Immature natural killer cell (primary cell): ENCODE measurements at regions not wholly inside any gene's neighbourhood (a gene's known extent, or its start where the extent isn't known, plus 50 kb on each side); places are given as distances from the start of the nearest gene placed in this dataset.
"Not testable (repeated sequence)": the region's sequence is repeated elsewhere in the genome, so short reads cannot be mapped to it uniquely, and the experiment has no call there.

Experiments
- DNase-seq, 3 donors: peaks; one replicate each; pipeline ENCODE4 v3.0.0; 2022; ENCODE audit warnings: mixed read lengths in 1 of 3
- H3K27ac Mint-ChIP-seq, 6 donors: one replicate each; pipeline ENCODE4 v1.8.0; 2020; ENCODE audit warnings: mixed read lengths in 6 of 6, mild to moderate bottlenecking in 5 of 6, inconsistent platforms in 4 of 6, moderate library complexity in 3 of 6
- H3K27me3 Mint-ChIP-seq, 3 donors: one replicate each; pipeline ENCODE4 v1.8.0; 2020 to 2021; ENCODE audit warnings: low read depth in 3 of 3, mild to moderate bottlenecking in 3 of 3, mixed read lengths in 3 of 3, moderate library complexity in 3 of 3, inconsistent platforms in 1 of 3
- H3K36me3 Mint-ChIP-seq, 3 donors: one replicate each; pipeline ENCODE4 v1.8.0; 2020; ENCODE audit warnings: mixed read lengths in 3 of 3, inconsistent platforms in 2 of 3, mild to moderate bottlenecking in 2 of 3
- H3K4me1 Mint-ChIP-seq, 2 donors: one replicate each; pipeline ENCODE4 v1.8.0; 2020; ENCODE audit warnings: inconsistent platforms in 2 of 2, mild to moderate bottlenecking in 2 of 2, mixed read lengths in 2 of 2, moderate library complexity in 1 of 2
- H3K4me3 Mint-ChIP-seq, 5 donors: one replicate each; pipeline ENCODE4 v1.8.0; 2020; ENCODE audit warnings: mild to moderate bottlenecking in 5 of 5, mixed read lengths in 5 of 5, inconsistent platforms in 3 of 5, moderate library complexity in 3 of 5
- H3K9me3 Mint-ChIP-seq, 6 donors: one replicate each; pipeline ENCODE4 v1.8.0; 2020; ENCODE audit warnings: mild to moderate bottlenecking in 6 of 6, mixed read lengths in 6 of 6, inconsistent platforms in 4 of 6, moderate library complexity in 3 of 6

DNA sequence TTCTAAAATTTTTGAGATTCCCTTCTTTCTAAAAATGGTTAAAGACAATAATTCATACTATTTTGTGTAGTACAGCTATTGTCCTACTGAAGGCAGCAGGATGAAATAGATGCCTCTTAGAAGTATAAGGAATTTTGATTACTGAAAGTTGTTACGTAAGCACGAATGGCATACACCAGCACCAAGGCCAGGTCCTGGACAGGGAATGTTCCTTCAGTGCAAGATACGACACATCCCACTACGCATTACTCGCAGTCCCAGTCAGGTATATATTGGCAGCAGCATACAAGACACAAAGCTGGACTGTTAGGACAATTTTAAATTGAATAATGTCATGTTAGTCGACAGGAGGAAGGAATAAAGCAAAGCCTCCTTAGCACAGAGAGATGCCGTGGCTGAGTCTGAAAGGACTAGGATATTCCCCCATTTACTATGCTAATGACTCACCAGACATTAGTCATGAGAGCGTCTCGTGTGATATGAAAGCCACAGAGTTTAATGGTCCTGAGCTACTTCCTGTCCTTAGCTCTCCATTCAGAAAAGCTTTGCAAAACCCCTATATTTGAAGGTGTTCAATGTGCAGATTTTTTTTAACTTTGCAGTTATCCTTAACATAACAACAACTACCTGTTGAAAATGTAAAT is 504.3 kb downstream of the FAM133A start:
- Mint-ChIP-seq H3K36me3 (no peaks in the 10 kb centered on the region), H3K27ac (no peak overlapping the region), H3K27me3 (peaks cover 0 to 5% (median 0%) of the 10 kb centered on the region in 3 donors), H3K4me1 (no peaks in the 10 kb centered on the region), H3K9me3 (peaks cover 0 to 10% (median 2%) of the 10 kb centered on the region in 6 donors), H3K4me3 (no peak overlapping the region)
- DNase-seq: no peak

DNA sequence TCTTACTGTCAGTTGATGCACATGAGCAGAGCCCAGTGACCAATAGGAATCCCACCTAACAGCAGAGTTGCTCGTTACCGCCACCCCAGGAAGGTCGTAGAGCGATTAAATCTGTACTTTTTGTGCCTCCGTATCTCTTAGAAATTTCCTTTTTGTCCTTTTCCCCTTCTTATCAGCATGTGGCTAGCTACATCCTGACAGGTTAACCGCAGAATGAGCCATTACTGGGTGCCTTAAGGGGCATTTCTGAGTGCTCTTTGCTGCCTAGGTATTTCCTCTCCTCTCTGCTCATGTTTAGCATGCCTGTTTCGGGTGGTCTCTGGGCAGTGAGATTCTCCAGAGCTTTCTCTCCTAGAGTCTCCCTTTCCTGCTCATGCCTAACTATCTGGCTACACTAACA is 530.5 kb downstream of the FAM133A start:
- no peak overlapping the region for H3K4me3 Mint-ChIP-seq
- H3K9me3 Mint-ChIP-seq: peaks cover 0 to 1% (median 0%) of the 10 kb centered on the region in 6 donors
- H3K27ac Mint-ChIP-seq: no peak overlapping the region
- no peak for DNase-seq
- peaks cover 0 to 5% (median 2%) of the 10 kb centered on the region in 3 donors for H3K27me3 Mint-ChIP-seq
- H3K4me1 Mint-ChIP-seq: no peaks in the 10 kb centered on the region
- H3K36me3 Mint-ChIP-seq: no peaks in the 10 kb centered on the region

DNA sequence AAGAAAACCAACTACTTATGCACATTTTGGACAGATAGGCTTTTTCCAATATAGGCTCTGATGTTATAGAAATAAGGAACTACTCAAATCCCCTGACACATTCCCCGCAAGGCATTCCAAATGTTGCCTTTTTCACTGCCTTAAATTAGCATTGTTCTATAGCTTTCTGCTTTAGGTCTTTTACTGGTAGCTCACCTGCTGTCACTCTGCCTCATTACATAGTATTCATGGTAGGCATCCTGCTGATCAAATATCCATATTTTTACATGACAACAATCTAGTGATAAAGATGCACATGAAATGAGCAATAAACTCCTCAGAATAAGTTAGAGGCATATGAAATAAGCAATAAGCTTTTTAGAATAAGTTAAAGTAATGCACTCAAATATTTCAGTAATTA is 542.7 kb downstream of the FAM133A start:
- H3K4me1 Mint-ChIP-seq: no peaks in the 10 kb centered on the region
- no peak for DNase-seq
- peaks cover 0 to 5% (median 0%) of the 10 kb centered on the region in 3 donors for H3K27me3 Mint-ChIP-seq
- no peak overlapping the region for H3K4me3 Mint-ChIP-seq
- peaks cover 0 to 4% (median under 1%) of the 10 kb centered on the region in 6 donors for H3K9me3 Mint-ChIP-seq
- no peak overlapping the region for H3K27ac Mint-ChIP-seq
- no peaks in the 10 kb centered on the region for H3K36me3 Mint-ChIP-seq

DNA sequence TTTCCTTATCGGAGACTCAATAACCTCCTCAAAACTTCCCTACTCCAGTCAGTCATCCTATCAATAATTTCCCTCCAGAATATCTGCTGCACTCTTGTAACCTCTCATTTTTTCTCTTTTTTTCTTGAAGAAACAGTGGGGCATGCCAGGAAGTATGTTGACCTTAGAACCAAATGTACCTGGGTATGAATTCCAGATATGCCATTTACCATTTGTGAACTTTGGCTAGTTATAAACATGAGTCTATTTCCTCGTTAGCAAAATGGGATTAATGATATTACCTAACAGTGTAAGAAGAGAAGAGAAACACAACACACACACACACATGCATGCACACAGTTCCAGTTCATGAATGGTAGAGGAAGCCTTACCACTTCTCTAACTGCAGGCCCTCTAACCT is 578.2 kb downstream of the FAM133A start:
- H3K4me3 Mint-ChIP-seq: no peak overlapping the region
- peaks cover 0 to 4% (median 2%) of the 10 kb centered on the region in 6 donors for H3K9me3 Mint-ChIP-seq
- DNase-seq: no peak
- H3K27me3 Mint-ChIP-seq: peaks cover 0 to 6% (median 0%) of the 10 kb centered on the region in 3 donors
- no peak overlapping the region for H3K27ac Mint-ChIP-seq
- no peaks in the 10 kb centered on the region for H3K4me1 Mint-ChIP-seq
- H3K36me3 Mint-ChIP-seq: no peaks in the 10 kb centered on the region

DNA sequence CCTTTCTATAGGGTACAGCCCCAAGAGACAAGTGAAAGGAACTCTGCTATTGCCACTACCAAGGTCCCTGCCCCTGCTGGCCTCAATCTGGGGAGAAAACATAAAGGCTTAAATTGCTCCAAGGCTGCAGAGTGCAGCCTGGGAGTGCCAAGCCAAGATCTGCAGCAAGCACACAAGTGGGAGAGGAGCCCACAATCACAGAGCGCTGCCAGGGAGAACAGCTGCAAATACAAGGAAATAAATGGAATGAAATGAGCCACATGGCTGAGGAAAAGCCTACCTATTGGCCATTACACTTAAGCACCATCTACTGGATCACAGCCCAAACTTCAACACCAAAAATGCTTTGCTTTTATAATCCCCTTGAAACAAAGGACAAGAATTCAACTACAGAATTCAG is 582.4 kb downstream of the FAM133A start:
- Mint-ChIP-seq H3K4me3 (no peak overlapping the region), H3K27me3 (peaks cover 0 to 6% (median 1%) of the 10 kb centered on the region in 3 donors), H3K4me1 (no peaks in the 10 kb centered on the region), H3K9me3 (peaks cover 0 to 7% (median 4%) of the 10 kb centered on the region in 6 donors), H3K36me3 (no peaks in the 10 kb centered on the region), H3K27ac (no peak overlapping the region)
- DNase-seq: no peak

DNA sequence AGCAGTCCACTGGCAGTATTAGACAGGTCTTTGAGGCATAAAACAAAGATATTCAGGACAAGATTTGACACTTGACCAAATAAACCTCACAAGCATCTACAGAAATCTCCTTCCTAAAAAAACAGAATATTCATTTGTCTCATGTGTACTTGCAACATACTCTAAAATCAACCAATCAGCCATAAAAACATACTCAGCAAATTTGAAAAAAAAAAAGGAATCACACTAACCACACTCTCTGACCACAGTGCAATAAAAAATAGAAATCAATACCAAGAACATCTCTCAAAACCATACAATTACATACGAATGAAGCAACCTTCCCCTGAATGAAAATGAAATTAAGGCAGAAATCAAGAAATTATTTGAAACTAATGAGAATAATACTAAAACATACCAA is 591.3 kb downstream of the FAM133A start:
- Mint-ChIP-seq H3K4me1 (no peaks in the 10 kb centered on the region), H3K4me3 (no peak overlapping the region), H3K36me3 (no peaks in the 10 kb centered on the region), H3K9me3 (peaks cover 0 to 6% (median 4%) of the 10 kb centered on the region in 6 donors), H3K27me3 (peaks cover 0 to 5% (median 1%) of the 10 kb centered on the region in 3 donors), H3K27ac (no peak overlapping the region)
- DNase-seq: no peak

DNA sequence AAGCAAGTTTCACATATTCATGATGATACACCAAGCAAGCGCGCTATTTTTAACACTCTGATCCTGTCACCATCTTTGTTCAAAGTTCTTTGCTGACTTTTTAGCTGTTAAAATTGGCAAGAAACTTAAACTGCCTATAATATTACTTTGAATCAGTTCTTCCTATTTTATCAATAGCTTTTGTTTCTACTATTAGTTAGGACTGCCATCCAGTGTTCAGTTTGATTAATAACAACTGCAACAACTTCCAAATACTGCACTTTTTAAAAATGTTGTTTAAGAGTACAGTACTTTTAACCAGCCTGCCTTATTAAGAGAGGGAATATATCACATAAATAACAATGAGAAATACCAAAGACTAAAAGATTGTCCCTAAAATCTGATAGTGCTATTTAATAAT is 614.3 kb downstream of the FAM133A start:
- H3K4me1 Mint-ChIP-seq: no peaks in the 10 kb centered on the region
- H3K9me3 Mint-ChIP-seq: peaks cover 0 to 4% (median under 1%) of the 10 kb centered on the region in 6 donors
- H3K27me3 Mint-ChIP-seq: peaks cover 0 to 6% (median 0%) of the 10 kb centered on the region in 3 donors

DNA sequence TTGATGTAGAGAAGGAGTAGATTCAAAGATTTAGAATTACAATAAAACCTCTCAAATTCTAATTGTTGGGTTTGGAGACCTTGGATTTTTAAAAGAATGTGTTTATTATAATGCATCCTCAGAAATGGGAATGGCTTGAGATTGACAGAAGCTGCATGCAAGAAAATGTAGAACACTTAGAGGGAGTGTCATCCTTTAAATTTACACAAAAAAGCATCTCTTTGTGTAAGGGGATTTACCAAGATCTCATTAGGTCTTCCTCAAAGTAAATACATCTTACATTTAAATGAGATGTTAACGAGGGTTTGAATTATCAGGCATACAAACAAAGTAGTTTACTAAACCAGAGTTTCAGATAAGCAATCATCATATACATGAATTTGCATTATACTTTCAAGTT is 615.0 kb downstream of the FAM133A start:
- H3K27ac Mint-ChIP-seq: no peak overlapping the region
- H3K4me3 Mint-ChIP-seq: no peak overlapping the region
- DNase-seq: no peak
- peaks cover 0 to 6% (median 0%) of the 10 kb centered on the region in 3 donors for H3K27me3 Mint-ChIP-seq
- H3K9me3 Mint-ChIP-seq: peaks cover 0 to 3% (median under 1%) of the 10 kb centered on the region in 6 donors
- H3K4me1 Mint-ChIP-seq: no peaks in the 10 kb centered on the region
- no peaks in the 10 kb centered on the region for H3K36me3 Mint-ChIP-seq

More for the DNA sequence above, 614.3 kb downstream of the FAM133A start:
- Mint-ChIP-seq H3K36me3 (no peaks in the 10 kb centered on the region), H3K4me3 (no peak overlapping the region), H3K27ac (no peak overlapping the region)
- no peak for DNase-seq

DNA sequence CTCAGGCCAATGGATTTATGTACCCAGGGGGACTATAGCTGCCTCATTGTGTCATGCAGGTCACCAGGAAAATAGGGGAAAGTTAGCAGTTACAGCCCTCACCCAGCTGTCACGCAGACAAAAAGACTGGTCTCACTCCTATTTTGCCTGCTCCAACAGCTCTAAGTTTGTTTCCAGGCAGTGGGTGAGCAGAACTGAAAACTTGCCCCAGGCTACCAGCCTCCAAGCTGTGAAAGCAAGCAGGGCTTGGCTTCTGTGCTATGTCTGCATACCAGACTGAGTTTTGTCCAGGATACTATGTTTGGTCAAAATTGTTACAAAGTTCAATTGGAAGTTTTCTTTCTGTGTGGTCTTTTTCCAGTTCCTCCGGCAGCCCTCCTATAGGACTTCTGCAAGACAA is 628.4 kb downstream of the FAM133A start:
- Mint-ChIP-seq H3K4me1 (no peaks in the 10 kb centered on the region), H3K27me3 (peaks cover 0 to 9% (median 5%) of the 10 kb centered on the region in 3 donors), H3K27ac (no peak overlapping the region), H3K36me3 (peaks cover 0 to 4% (median 0%) of the 10 kb centered on the region in 3 donors), H3K4me3 (no peak overlapping the region), H3K9me3 (peaks cover 6 to 27% (median 13%) of the 10 kb centered on the region in 6 donors)
- DNase-seq: no peak

DNA sequence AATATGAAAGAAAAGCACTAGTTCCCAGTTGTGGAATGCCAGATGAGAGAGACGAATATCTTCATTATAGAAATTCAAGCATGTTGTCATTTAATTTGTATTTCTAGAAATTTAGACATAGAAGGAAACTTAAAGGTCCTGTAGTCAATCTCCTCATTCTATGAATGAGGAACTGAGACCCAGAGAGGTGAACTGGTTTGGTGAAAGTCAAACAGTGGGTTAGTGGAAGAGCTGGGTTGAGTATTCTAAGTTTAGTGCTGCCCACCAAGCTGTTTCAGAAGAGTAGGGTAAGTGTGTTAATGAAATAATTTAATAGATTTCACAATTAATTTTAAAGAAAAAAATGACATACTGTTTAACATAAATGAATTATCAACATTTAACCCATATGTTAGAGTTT is 655.2 kb downstream of the FAM133A start:
- Mint-ChIP-seq H3K27ac (no peak overlapping the region), H3K9me3 (peaks cover 0 to 4% (median 1%) of the 10 kb centered on the region in 6 donors)

DNA sequence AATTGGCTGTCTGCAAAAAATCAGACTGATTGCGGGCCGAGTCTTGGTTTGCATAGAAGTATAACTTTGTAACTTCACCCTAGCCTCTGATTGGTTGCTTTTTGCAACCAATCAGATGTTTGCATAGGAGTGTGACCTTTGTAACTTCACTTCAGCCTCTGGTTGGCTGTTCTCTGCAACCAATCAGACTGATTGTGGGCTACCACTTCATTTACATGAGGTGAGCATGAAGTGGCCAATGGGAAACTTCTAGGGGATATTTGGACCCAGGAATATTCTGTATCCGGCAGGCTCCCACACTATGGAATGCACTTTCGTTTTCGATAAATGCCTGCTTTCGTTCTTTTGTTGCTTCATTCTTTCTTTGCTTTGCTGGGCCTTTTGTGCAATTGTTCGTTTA is 667.7 kb downstream of the FAM133A start:
- H3K36me3 Mint-ChIP-seq, H3K4me1 Mint-ChIP-seq, DNase-seq, H3K27ac Mint-ChIP-seq, H3K4me3 Mint-ChIP-seq, H3K9me3 Mint-ChIP-seq, H3K27me3 Mint-ChIP-seq: not testable (repeated sequence)

More for the DNA sequence above, 655.2 kb downstream of the FAM133A start:
- Mint-ChIP-seq H3K36me3 (no peaks in the 10 kb centered on the region), H3K27me3 (peaks cover 0 to 2% (median 0%) of the 10 kb centered on the region in 3 donors), H3K4me3 (no peak overlapping the region), H3K4me1 (no peaks in the 10 kb centered on the region)
- no peak for DNase-seq

DNA sequence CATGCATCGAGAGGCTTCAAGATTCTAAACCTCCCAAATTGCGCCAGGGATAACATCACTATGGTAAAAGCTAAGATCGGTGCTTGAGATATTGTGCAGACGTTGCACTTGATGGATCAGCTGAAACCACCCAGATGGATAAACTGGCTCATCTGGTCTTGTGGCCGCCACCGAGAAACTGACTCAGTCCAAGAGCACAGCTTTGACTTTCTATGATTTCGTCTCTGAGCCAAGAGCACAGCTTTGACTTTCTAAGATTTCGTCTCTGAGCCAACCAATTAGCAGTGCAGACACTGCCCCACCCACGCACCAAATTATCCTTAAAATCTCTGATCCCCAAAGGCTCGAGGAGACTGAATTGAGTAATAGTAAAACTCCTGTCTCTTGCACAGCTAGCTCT is 687.2 kb downstream of the FAM133A start:
- Mint-ChIP-seq H3K36me3 (no peaks in the 10 kb centered on the region), H3K4me3 (no peak overlapping the region), H3K9me3 (peaks cover 0 to 11% (median 5%) of the 10 kb centered on the region in 6 donors), H3K27me3 (no peaks in the 10 kb centered on the region), H3K27ac (no peak overlapping the region), H3K4me1 (no peaks in the 10 kb centered on the region)
- no peak for DNase-seq

DNA sequence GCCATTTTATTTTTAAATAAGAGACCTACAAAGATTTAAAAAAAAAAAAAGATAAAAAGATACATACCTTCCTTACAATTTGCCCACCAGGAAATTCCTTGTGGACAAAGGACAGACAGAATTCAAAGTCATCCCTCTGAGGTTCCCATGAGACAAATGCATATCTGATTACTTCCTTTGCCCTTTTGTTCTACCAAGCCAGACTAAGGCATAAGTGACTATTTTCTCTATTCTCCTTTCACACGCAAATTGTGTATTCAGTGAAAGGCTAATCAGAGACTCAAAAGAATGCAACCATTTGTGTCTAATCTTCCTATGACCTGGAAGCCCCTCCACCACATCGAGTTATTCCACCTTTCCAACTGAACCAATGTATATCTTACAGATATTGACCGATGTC is 691.7 kb downstream of the FAM133A start:
- Mint-ChIP-seq H3K9me3 (peaks cover 0 to 17% (median 3%) of the 10 kb centered on the region in 6 donors), H3K27me3 (no peaks in the 10 kb centered on the region)

DNA sequence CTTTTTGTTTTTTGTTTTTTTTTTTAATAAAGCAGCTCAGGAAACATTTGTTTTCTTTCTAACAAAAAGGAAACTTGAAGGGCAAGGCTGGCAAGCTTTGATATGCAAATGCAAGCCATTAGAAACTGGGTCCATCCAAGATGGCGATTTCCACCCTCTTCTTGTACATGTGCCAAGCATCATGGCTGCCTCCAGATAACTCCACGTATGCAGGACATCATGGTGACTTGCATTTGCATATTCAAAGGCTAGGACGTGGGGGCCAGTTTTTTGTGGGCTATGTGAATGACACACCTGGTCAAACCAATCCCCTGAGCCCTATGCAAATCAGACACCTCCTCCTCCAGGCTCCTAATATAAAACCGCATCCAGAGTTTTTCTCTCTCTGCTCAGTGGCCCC is 692.6 kb downstream of the FAM133A start:
- H3K9me3 Mint-ChIP-seq: peaks cover 0 to 17% (median 3%) of the 10 kb centered on the region in 6 donors
- no peak for DNase-seq
- H3K27ac Mint-ChIP-seq: no peak overlapping the region
- H3K36me3 Mint-ChIP-seq: no peaks in the 10 kb centered on the region
- H3K4me3 Mint-ChIP-seq: no peak overlapping the region
- H3K27me3 Mint-ChIP-seq: peaks cover 0 to 2% (median 0%) of the 10 kb centered on the region in 3 donors
- H3K4me1 Mint-ChIP-seq: no peaks in the 10 kb centered on the region

More for the DNA sequence above, 691.7 kb downstream of the FAM133A start:
- no peak for DNase-seq
- H3K27ac Mint-ChIP-seq: no peak overlapping the region
- H3K4me1 Mint-ChIP-seq: no peaks in the 10 kb centered on the region
- no peaks in the 10 kb centered on the region for H3K36me3 Mint-ChIP-seq
- no peak overlapping the region for H3K4me3 Mint-ChIP-seq

DNA sequence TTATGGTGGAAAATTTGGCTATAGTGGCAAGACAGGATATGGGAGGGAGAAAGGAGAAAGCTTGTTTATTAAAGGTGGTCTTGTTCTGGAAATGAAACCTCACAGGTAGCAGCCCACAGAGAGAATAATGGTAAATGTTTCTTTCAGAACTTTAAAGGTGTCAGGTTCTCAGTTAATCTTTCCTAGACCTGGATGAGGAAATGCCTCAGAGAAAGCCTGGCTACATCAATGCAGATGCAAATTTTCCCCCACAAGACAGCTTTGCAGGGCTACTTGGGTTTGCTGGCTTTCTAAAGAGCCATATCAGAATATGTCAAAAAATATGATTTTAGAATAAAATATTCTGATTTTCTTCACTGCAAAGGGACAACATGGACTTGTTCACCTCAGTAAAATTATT is 715.0 kb downstream of the FAM133A start:
- H3K4me3 Mint-ChIP-seq: no peak overlapping the region
- peaks cover 0 to 3% (median 2%) of the 10 kb centered on the region in 3 donors for H3K27me3 Mint-ChIP-seq
- no peak for DNase-seq
- peaks cover 0 to 12% (median 1%) of the 10 kb centered on the region in 6 donors for H3K9me3 Mint-ChIP-seq
- H3K27ac Mint-ChIP-seq: no peak overlapping the region
- no peaks in the 10 kb centered on the region for H3K36me3 Mint-ChIP-seq
- H3K4me1 Mint-ChIP-seq: no peaks in the 10 kb centered on the region
